K562 (cell line): ENCODE measurements at regions not wholly inside any gene's neighbourhood (a gene's known extent, or its start where the extent isn't known, plus 50 kb on each side); places are given as distances from the start of the nearest gene placed in this dataset.

Experiments used
- ATAC-seq: fragments of 200-7000 bp; cut with Tn5 transposase; 3 replicates; pipeline ENCODE4 v1.9.1; 2020; ENCODE audit warnings: moderate library complexity
- BruUV-seq: library from RNA; stranded (reverse); fragments of 400-500 nt; replicated peaks from 2 replicates; lab custom pipeline; 2021; lab: Mats Ljungman, UMichigan
- CTCF ChIA-PET: fragments of 300-600 bp; formaldehyde crosslinking; extraction: SDS; loops from one replicate; lab custom pipeline; 2021; ENCODE audit warnings: low intra/inter-chr PET ratio; lab: Yijun Ruan, JAX
- POLR2A ChIA-PET: fragments of 300-600, 350-650 bp; sonication (Branson Sonifier 250); formaldehyde crosslinking; extraction: SDS; loops from one replicate; lab custom pipeline; 2021; ENCODE audit warnings: antibody characterized with exemption, inconsistent platforms; lab: Yijun Ruan, JAX
- DNase-seq, 4 experiments: peaks; one replicate each; pipeline versions ENCODE4 v3.0.0 to v3.0.0-alpha.2; 2011 to 2018; ENCODE audit warnings: low spot score in 3 of 4, mixed read lengths in 3 of 4; ENCODE audit errors: extremely low read depth in 1 of 4
- FAIRE-seq: peaks from 2 replicates; lab custom pipeline; 2011; peaks lifted over from hg19 to GRCh38; lab: Jason Lieb, UNC
- H2AFZ ChIP-seq: 2 replicates; pipeline ENCODE4 v1.6.0; 2011; ENCODE audit warnings: low read depth, low read length, control low read depth, inconsistent platforms
- H3K27ac ChIP-seq: fragments of 200-600 bp; 3 replicates; pipeline ENCODE4 v1.8.0; 2011; ENCODE audit warnings: low read depth, mild to moderate bottlenecking, control low read depth, inconsistent platforms, low read length, moderate library complexity, mixed read lengths; ENCODE audit errors: extremely low read depth
- H3K27me3 ChIP-seq, 2 experiments: fragments of 300-600 bp in 1 of 2; 2 replicates in 1 of 2; 3 replicates in 1 of 2; pipeline versions ENCODE4 v1.6.0 to v1.8.0; 2011; ENCODE audit warnings: inconsistent platforms in 2 of 2, low read length in 2 of 2, mild to moderate bottlenecking in 1 of 2, mixed read lengths in 1 of 2, moderate library complexity in 1 of 2; ENCODE audit not compliant: control insufficient read depth in 2 of 2, insufficient read depth in 2 of 2
- H3K36me3 ChIP-seq: fragments of 300-600 bp; 3 replicates; pipeline ENCODE4 v1.8.0; 2011; ENCODE audit warnings: mild to moderate bottlenecking, low read length, inconsistent platforms; ENCODE audit not compliant: control insufficient read depth, insufficient read depth
- H3K4me1 ChIP-seq, 2 experiments: fragments of 200-600 bp in 1 of 2; replicated peaks in 1 of 2; 2 replicates in 1 of 2; 3 replicates in 1 of 2; pipeline versions ENCODE4 v1.5.1 to v1.8.0; 2011; ENCODE audit warnings: inconsistent platforms in 2 of 2, low read length in 2 of 2, mild to moderate bottlenecking in 1 of 2, mixed read lengths in 1 of 2, moderate library complexity in 1 of 2; ENCODE audit not compliant: control insufficient read depth in 2 of 2, insufficient read depth in 2 of 2
- H3K4me2 ChIP-seq: 2 replicates; pipeline ENCODE4 v1.6.1; 2011; ENCODE audit warnings: low read length, control low read depth, inconsistent platforms, mixed read lengths; ENCODE audit not compliant: insufficient read depth
- H3K4me3 ChIP-seq: fragments of 200-600 bp; sonication (generic), shearing (Covaris generic); 2 replicates; pipeline ENCODE4 v1.5.1; 2016; ENCODE audit warnings: control low read depth, inconsistent platforms
- H3K79me2 ChIP-seq: fragments of 200-600 bp; 3 replicates; pipeline ENCODE4 v1.8.0; 2011; ENCODE audit warnings: low read length, inconsistent platforms; ENCODE audit not compliant: control insufficient read depth, insufficient read depth
- H3K9ac ChIP-seq, 2 experiments: 2 replicates each; pipeline versions ENCODE4 v1.6.0 to v1.6.1; 2011; ENCODE audit warnings: low read depth in 2 of 2, low read length in 2 of 2, control low read depth in 1 of 2, inconsistent platforms in 1 of 2, mild to moderate bottlenecking in 1 of 2, mixed read lengths in 1 of 2; ENCODE audit not compliant: insufficient read depth in 1 of 2
- H3K9me1 ChIP-seq: one replicate; pipeline ENCODE4 v1.6.0; 2011; ENCODE audit warnings: inconsistent platforms, mild to moderate bottlenecking, low read length, moderate library complexity; ENCODE audit not compliant: control insufficient read depth, insufficient read depth
- H3K9me3 ChIP-seq: replicated peaks from 2 replicates; pipeline ENCODE4 v1.5.1; 2011; ENCODE audit warnings: low read depth, low read length, inconsistent platforms; ENCODE audit not compliant: control insufficient read depth, insufficient read depth
- H4K20me1 ChIP-seq: replicated peaks from 2 replicates; pipeline ENCODE4 v1.6.1; 2011; ENCODE audit warnings: low read length, inconsistent platforms, mixed read lengths; ENCODE audit not compliant: control insufficient read depth, insufficient read depth
- ADNP ChIP-seq: fragments of 200-800 bp; sonication (Bioruptor generic); IDR thresholded peaks from 2 replicates; pipeline ENCODE4 v1.6.1; 2016; ENCODE audit warnings: missing genetic modification characterization, missing compliant biosample characterization
- ATF1 ChIP-seq, 2 experiments: fragments of 450-650 bp in 1 of 2; IDR thresholded peaks; 2 replicates each; pipeline ENCODE4 v1.6.1; 2016; ENCODE audit warnings: missing compliant biosample characterization in 1 of 2, missing genetic modification characterization in 1 of 2
- BRCA1 ChIP-seq, 2 experiments: fragments of 450-650 bp in 1 of 2; sonication (generic) in 1 of 2; formaldehyde crosslinking in 1 of 2; IDR thresholded peaks; 2 replicates each; pipeline versions ENCODE4 v1.5.0 to v1.6.1; 2017 to 2020; ENCODE audit warnings: mild to moderate bottlenecking in 1 of 2, missing genetic modification reagents in 1 of 2
- CREB5 ChIP-seq: fragments of 250-450 bp; sonication (Bioruptor Pico); IDR thresholded peaks from 2 replicates; pipeline ENCODE4 v1.5.0; 2020; ENCODE audit warnings: mild to moderate bottlenecking
- TCF7 ChIP-seq: sonication (generic); IDR thresholded peaks from 2 replicates; pipeline ENCODE4 v1.6.1; 2016; ENCODE audit warnings: antibody characterized with exemption, borderline replicate concordance
- ZNF280B ChIP-seq: fragments of 250-450 bp; sonication (Bioruptor Pico); IDR thresholded peaks from 2 replicates; pipeline ENCODE4 v1.5.1; 2021; ENCODE audit warnings: mild to moderate bottlenecking
- ZNF589 ChIP-seq: fragments of 200-800 bp; sonication (Bioruptor generic); IDR thresholded peaks from 2 replicates; pipeline ENCODE4 v1.6.1; 2016; ENCODE audit warnings: low read depth, missing genetic modification characterization, missing compliant biosample characterization
- WGBS: fragments of 100-300 bp; shearing (Covaris generic); methylation state at CpG from one replicate; pipeline ENCODE4 v1.1.6; 2016; ENCODE audit warnings: low coverage, mixed read lengths; ENCODE audit not compliant: insufficient coverage; ENCODE audit errors: missing lambda C conversion rate; 5-methylcytosine and 5-hydroxymethylcytosine counted together
- in situ Hi-C: fragments of 300-500 bp; cut with MboI; formaldehyde crosslinking; loops from 4 replicates; pipeline ENCODE4 v1.15.0; 2018; ENCODE audit warnings: inconsistent platforms, mixed read lengths
- intact Hi-C: fragments of 100-400 bp; cut with micrococcal nuclease; formaldehyde crosslinking; loops from 2 replicates; pipeline ENCODE4 v1.14.2; 2022

GRCh38 chr3:174488527-174488926, 370.6 kb upstream of the NAALADL2 start:
- Histone ChIP-seq H3K79me2 (no peaks in the 10 kb centered on the region), H3K4me1 (no peaks in the 10 kb centered on the region), H3K36me3 (no peaks in the 10 kb centered on the region), H3K27me3 (no peaks in the 10 kb centered on the region), H2AFZ (no peak overlapping the region), H3K9me3 (peaks cover 2% of the 10 kb centered on the region; the same call in 1 of the 2 replicates), H3K4me2 (no peak overlapping the region), H3K9ac (no peak overlapping the region), H4K20me1 (no peaks in the 10 kb centered on the region), H3K9me1 (no peaks in the 10 kb centered on the region), H3K27ac (no peak overlapping the region), H3K4me3 (no peak overlapping the region)
- ChIA-PET CTCF (no interaction called here), POLR2A (interaction anchor here (0.6 kb wide), 1 partner anchor 930 kb away, joined by 3 read pairs; no protein-coding TSS in a partner anchor)
- TF ChIP-seq BRCA1 (IDR thresholded peaks at IDR 0.05): no peak
- no peak for TF ChIP-seq BRCA1 (CRISPR knock-in tag; IDR thresholded peaks at IDR 0.05)
- no peak for TF ChIP-seq ZNF280B (CRISPR knock-in tag)
- TF ChIP-seq ADNP (tag): no peak
- TF ChIP-seq ATF1 (CRISPR knock-in tag; IDR thresholded peaks at IDR 0.05): no peak
- TF ChIP-seq ATF1 (tag; IDR thresholded peaks at IDR 0.05): no peak
- no peak for TF ChIP-seq ZNF589 (CRISPR knock-in tag)
- TF ChIP-seq CREB5 (CRISPR knock-in tag): no peak
- TF ChIP-seq TCF7: no peak
- ATAC-seq (no peak), FAIRE-seq (no peak), DNase-seq (no peak)
- WGBS: 8% methylated on average over 2 of the region's 2 CpGs
- intact Hi-C loops (no loop called here), in situ Hi-C loops (no loop called here)
- BruUV-seq: no TSS peak
